ENCODE measurements at regions not wholly inside any gene's neighbourhood (a gene's known extent, or its start where the extent isn't known, plus 50 kb on each side); places are given as distances from the start of the nearest gene placed in this dataset.

DNA sequence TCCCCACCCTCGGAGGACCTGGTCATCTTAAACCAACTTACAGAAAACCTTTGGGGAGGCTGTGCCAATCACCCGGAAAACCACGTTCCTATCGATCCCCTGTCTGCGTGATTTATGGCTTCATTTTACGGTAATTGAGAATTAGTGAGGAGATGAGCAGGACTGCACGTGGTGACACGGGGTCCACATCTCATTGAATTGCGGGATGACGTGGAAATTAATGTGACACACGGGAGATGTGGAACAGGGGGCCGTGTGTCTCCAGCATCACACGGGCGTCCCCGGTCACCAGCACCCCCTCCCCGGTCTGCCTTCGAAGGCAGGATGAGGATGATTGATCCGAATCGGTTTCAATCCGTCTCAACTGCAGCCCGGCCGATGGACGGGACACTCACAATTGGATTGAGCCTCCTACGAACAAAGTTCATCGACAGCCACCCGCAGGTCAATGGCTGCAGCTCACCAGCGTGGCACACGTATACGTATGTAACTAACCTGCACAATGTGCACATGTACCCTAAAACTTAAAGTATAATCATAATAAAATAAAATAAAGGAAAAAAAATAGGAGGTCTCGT lies 160.3 kb downstream of the SHOX start:
- TF ChIP-seq, protein P1, sequence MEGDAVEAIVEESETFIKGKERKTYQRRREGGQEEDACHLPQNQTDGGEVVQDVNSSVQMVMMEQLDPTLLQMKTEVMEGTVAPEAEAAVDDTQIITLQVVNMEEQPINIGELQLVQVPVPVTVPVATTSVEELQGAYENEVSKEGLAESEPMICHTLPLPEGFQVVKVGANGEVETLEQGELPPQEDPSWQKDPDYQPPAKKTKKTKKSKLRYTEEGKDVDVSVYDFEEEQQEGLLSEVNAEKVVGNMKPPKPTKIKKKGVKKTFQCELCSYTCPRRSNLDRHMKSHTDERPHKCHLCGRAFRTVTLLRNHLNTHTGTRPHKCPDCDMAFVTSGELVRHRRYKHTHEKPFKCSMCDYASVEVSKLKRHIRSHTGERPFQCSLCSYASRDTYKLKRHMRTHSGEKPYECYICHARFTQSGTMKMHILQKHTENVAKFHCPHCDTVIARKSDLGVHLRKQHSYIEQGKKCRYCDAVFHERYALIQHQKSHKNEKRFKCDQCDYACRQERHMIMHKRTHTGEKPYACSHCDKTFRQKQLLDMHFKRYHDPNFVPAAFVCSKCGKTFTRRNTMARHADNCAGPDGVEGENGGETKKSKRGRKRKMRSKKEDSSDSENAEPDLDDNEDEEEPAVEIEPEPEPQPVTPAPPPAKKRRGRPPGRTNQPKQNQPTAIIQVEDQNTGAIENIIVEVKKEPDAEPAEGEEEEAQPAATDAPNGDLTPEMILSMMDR (IDR thresholded peaks at IDR 0.05), result no peak
- Histone ChIP-seq H3K9ac (no peak overlapping the region), H3K27me3 (ENCODE audit: control insufficient read depth, insufficient read depth, low read length) (no peaks in the 10 kb centered on the region), H3K4me2 (ENCODE audit: low read length) (no peak overlapping the region), H3K36me3 (ENCODE audit: control insufficient read depth, insufficient read depth, low read length) (no peaks in the 10 kb centered on the region), H3K4me3 (ENCODE audit: low read depth, low read length) (no peak overlapping the region), H3K27ac (no peak overlapping the region), H2AFZ (no peak overlapping the region), H3K9me3 (ENCODE audit: control insufficient read depth, low read length) (no peaks in the 10 kb centered on the region), H3K79me2 (no peaks in the 10 kb centered on the region), H3K4me1 (no peaks in the 10 kb centered on the region)

DNA sequence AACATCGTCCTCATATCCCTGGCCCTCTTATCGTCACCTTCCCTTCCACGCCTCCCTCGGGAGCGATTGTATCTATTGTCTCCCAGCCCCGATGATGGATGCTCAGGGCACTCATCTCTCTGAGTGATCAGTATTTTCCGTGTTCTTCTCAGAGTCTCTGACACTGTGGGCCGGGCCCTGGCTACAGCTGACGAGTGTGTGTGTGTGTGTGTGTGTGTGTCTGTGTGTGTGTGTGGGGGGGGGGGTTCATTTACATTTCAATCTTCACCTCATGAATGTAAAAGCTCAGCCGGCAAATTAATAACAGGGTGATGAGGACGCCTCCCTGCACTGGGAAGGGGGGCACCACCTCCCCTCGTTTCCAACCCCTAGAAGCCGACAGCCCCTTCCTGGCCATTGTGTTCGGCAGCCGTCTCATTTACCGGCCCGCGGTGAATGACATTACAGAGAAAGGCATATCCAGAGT lies 159.5 kb downstream of the SHOX start:
- H3K9ac ChIP-seq, result no peak overlapping the region
- H3K79me2 ChIP-seq, result no peaks in the 10 kb centered on the region
- H3K27me3 ChIP-seq (ENCODE audit: control insufficient read depth, insufficient read depth, low read length), result no peaks in the 10 kb centered on the region
- no peaks in the 10 kb centered on the region for H3K9me3 ChIP-seq (ENCODE audit: control insufficient read depth, low read length)
- no peak overlapping the region for H3K4me3 ChIP-seq (ENCODE audit: low read depth, low read length)
- no peaks in the 10 kb centered on the region for H3K4me1 ChIP-seq
- H3K27ac ChIP-seq, result no peak overlapping the region
- no peak overlapping the region for H3K4me2 ChIP-seq (ENCODE audit: low read length)
- H3K36me3 ChIP-seq (ENCODE audit: control insufficient read depth, insufficient read depth, low read length), result no peaks in the 10 kb centered on the region
- H2AFZ ChIP-seq, result no peak overlapping the region
- TF ChIP-seq, protein P1 (IDR thresholded peaks at IDR 0.05), result no peak

DNA sequence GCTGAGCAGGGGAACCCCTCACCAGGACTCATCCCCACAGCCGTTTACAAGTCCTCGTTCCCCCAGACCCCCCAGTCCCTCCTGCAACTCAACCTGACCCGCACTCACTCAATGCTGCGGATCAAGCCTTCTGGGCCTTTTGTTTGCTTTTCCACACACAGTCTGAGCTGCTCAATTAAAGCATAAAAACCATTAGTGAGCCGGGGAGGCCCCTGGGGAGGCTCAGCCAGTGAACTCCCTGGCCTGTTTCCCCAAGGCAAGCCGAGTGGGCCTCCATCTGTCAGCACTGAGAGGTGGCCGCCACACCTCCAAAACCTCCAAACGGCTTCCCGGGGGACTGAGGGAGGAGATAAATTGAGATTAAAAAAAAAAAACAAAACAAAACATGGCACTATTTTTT lies 158.5 kb downstream of the SHOX start:
- no peak overlapping the region for H3K4me3 ChIP-seq (ENCODE audit: low read depth, low read length)
- H3K9me3 ChIP-seq (ENCODE audit: control insufficient read depth, low read length), result no peaks in the 10 kb centered on the region
- no peaks in the 10 kb centered on the region for H3K4me1 ChIP-seq
- no peak overlapping the region for H3K9ac ChIP-seq
- H3K4me2 ChIP-seq (ENCODE audit: low read length), result no peak overlapping the region
- no peaks in the 10 kb centered on the region for H3K36me3 ChIP-seq (ENCODE audit: control insufficient read depth, insufficient read depth, low read length)
- H3K27ac ChIP-seq, result no peak overlapping the region
- TF ChIP-seq, protein P1 (IDR thresholded peaks at IDR 0.05), result no peak
- no peaks in the 10 kb centered on the region for H3K79me2 ChIP-seq
- no peak overlapping the region for H2AFZ ChIP-seq
- no peaks in the 10 kb centered on the region for H3K27me3 ChIP-seq (ENCODE audit: control insufficient read depth, insufficient read depth, low read length)

DNA sequence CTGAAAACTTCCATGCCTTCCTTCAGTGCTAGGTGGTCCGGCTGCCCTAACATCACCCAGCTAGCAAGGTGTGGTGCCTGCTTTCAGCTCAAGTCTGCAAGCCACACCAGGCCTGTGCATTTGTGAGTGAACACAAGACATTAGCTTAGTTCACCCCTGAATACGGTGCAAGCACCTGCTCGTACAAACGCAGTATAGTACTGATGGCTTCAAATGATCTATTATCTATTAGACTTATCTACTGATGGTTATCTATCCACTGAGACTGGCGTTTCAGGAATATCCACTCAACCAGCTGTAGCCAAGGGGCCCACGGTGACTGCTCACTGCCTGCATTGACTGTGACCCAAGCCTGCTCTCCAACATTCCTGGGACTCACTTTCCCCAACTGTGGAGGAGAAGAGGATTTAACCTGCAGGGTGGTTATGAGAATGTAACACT lies 155.9 kb downstream of the SHOX start:
- Histone ChIP-seq H3K4me1 (no peaks in the 10 kb centered on the region), H3K79me2 (no peaks in the 10 kb centered on the region), H2AFZ (no peak overlapping the region), H3K36me3 (ENCODE audit: control insufficient read depth, insufficient read depth, low read length) (no peaks in the 10 kb centered on the region), H3K9ac (no peak overlapping the region), H3K9me3 (ENCODE audit: control insufficient read depth, low read length) (no peaks in the 10 kb centered on the region), H3K27ac (no peak overlapping the region), H3K27me3 (ENCODE audit: control insufficient read depth, insufficient read depth, low read length) (no peaks in the 10 kb centered on the region), H3K4me2 (ENCODE audit: low read length) (no peak overlapping the region), H3K4me3 (ENCODE audit: low read depth, low read length) (no peak overlapping the region)
- TF ChIP-seq, protein P1 (IDR thresholded peaks at IDR 0.05), result no peak

DNA sequence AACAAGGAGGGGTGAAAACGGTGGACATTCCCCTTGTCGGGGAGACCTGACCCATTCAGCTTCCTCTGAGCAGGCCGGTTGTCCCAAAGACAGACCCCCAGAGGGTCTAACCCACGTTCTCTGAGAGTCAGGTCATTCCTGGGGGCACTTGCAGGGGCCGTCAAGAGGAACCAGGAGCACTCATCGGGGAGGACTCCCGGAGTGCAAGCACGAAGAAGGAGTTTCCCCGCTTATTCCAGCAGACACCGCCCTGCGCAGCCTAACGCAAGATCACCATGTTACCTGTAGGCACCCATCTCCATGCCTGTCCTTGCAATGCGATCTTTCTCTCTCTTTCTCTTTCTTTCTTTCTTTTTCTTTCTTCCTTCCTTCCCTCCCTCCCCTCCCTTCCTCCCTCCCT lies 154.2 kb downstream of the SHOX start:
- Histone ChIP-seq H3K4me1 (no peaks in the 10 kb centered on the region), H3K9me3 (ENCODE audit: control insufficient read depth, low read length) (no peaks in the 10 kb centered on the region), H3K4me3 (ENCODE audit: low read depth, low read length) (no peak overlapping the region), H2AFZ (no peak overlapping the region), H3K79me2 (no peaks in the 10 kb centered on the region), H3K36me3 (ENCODE audit: control insufficient read depth, insufficient read depth, low read length) (no peaks in the 10 kb centered on the region), H3K27ac (no peak overlapping the region), H3K4me2 (ENCODE audit: low read length) (no peak overlapping the region), H3K9ac (no peak overlapping the region), H3K27me3 (ENCODE audit: control insufficient read depth, insufficient read depth, low read length) (no peaks in the 10 kb centered on the region)
- TF ChIP-seq, protein P1 (IDR thresholded peaks at IDR 0.05), result no peak

All from parathyroid adenoma (tissue), 2 donors.